ENCODE measurements at regions not wholly inside any gene's neighbourhood (a gene's known extent, or its start where the extent isn't known, plus 50 kb on each side); places are given as distances from the start of the nearest gene placed in this dataset.

DNA sequence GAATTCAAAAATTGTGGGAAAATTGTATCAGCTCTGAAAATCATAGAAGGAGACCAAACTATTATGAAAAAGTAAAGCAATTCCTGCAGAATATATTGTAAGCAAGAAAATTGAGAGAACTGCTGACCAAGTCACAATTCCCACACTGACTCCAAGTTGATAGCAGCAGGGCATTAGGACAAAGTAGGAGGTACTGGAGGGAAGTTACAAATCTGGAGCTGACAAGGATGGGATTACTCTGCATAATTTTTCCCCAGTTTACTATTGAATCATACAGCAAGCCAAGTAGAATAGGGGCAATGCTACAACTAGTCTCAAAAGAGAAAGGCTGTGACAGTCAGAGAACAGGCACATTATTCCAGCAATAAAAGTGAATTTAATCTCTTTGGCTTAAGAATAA lies 161.3 kb upstream of the USP25 start:
- Histone ChIP-seq H3K4me2 (ENCODE audit: low read depth, low read length, poor library complexity, severe bottlenecking) (no peak overlapping the region), H3K79me2 (ENCODE audit: insufficient read depth, low read length) (no peaks in the 10 kb centered on the region), H3K36me3 (ENCODE audit: insufficient read depth, low read length) (no peaks in the 10 kb centered on the region), H2AFZ (ENCODE audit: low read length) (no peak overlapping the region), H3K27me3 (ENCODE audit: insufficient read depth, low read length, poor library complexity, severe bottlenecking) (no peaks in the 10 kb centered on the region), H3K4me1 (ENCODE audit: insufficient read depth, low read length, poor library complexity, severe bottlenecking) (no peaks in the 10 kb centered on the region), H3K9me3 (ENCODE audit: insufficient read depth, low read depth, low read length) (no peaks in the 10 kb centered on the region), H3F3A (ENCODE audit: low read depth) (no peaks in the 10 kb centered on the region), H3K9ac (ENCODE audit: low read depth, low read length, poor library complexity, severe bottlenecking) (no peak overlapping the region), H4K20me1 (ENCODE audit: insufficient read depth, low read length, poor library complexity, severe bottlenecking) (no peaks in the 10 kb centered on the region), H3K9me2 (replicated peaks; ENCODE audit: low read depth, low read length) (no peaks in the 10 kb centered on the region), H3K4me3 (ENCODE audit: low read length, poor library complexity, severe bottlenecking) (no peak overlapping the region)
- TF ChIP-seq, protein P1, sequence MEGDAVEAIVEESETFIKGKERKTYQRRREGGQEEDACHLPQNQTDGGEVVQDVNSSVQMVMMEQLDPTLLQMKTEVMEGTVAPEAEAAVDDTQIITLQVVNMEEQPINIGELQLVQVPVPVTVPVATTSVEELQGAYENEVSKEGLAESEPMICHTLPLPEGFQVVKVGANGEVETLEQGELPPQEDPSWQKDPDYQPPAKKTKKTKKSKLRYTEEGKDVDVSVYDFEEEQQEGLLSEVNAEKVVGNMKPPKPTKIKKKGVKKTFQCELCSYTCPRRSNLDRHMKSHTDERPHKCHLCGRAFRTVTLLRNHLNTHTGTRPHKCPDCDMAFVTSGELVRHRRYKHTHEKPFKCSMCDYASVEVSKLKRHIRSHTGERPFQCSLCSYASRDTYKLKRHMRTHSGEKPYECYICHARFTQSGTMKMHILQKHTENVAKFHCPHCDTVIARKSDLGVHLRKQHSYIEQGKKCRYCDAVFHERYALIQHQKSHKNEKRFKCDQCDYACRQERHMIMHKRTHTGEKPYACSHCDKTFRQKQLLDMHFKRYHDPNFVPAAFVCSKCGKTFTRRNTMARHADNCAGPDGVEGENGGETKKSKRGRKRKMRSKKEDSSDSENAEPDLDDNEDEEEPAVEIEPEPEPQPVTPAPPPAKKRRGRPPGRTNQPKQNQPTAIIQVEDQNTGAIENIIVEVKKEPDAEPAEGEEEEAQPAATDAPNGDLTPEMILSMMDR (conservative IDR thresholded peaks at IDR 0.05; ENCODE audit: low read length) = no peak
- TF ChIP-seq EZH2phosphoT487 (IDR thresholded peaks at IDR 0.05; ENCODE audit: borderline replicate concordance) = no peak

DNA sequence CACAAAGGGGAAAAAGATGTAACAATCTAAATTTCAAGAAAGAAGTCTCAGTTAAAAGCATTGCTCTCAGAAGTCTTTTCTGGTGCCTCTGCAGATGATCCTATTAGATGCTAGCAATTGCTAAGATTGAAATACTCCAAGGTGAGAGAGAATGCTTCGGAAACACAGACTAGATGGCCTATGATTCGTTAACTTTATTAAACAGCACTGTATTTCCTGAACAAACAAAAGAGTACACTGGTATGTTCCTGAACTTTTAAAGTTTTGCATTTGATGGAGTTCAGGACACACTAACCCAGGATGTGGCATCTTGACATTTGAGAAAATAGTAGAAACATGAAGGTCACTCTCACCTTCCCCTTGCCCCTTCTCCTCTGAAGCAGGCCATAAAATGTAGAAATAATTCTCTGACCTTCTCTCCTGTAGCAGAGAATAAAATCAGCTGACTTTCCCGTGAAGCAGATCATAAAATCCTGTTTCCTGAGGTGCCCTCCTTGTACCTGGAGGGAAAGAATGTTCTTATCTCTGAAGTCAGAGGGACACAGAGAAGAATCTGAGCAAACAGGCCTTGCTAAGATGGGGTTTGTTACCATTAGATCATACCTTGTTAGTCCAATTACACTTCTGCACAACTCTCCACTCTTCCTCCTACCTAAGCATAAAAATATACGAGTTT lies 142.9 kb upstream of the USP25 start:
- TF ChIP-seq EZH2phosphoT487 (IDR thresholded peaks at IDR 0.05; ENCODE audit: borderline replicate concordance) = no peak
- TF ChIP-seq, protein P1 (conservative IDR thresholded peaks at IDR 0.05; ENCODE audit: low read length) = no peak
- Histone ChIP-seq H3K4me3 (ENCODE audit: low read length, poor library complexity, severe bottlenecking) (no peak overlapping the region), H3K9ac (ENCODE audit: low read depth, low read length, poor library complexity, severe bottlenecking) (no peak overlapping the region), H3K27me3 (ENCODE audit: insufficient read depth, low read length, poor library complexity, severe bottlenecking) (no peaks in the 10 kb centered on the region), H3K9me3 (ENCODE audit: insufficient read depth, low read depth, low read length) (no peaks in the 10 kb centered on the region), H2AFZ (ENCODE audit: low read length) (no peak overlapping the region), H3K36me3 (ENCODE audit: insufficient read depth, low read length) (no peaks in the 10 kb centered on the region), H3K4me1 (ENCODE audit: insufficient read depth, low read length, poor library complexity, severe bottlenecking) (no peaks in the 10 kb centered on the region), H3K4me2 (ENCODE audit: low read depth, low read length, poor library complexity, severe bottlenecking) (no peak overlapping the region), H3K79me2 (ENCODE audit: insufficient read depth, low read length) (no peaks in the 10 kb centered on the region), H3K9me2 (replicated peaks; ENCODE audit: low read depth, low read length) (no peaks in the 10 kb centered on the region), H3F3A (ENCODE audit: low read depth) (no peaks in the 10 kb centered on the region), H4K20me1 (ENCODE audit: insufficient read depth, low read length, poor library complexity, severe bottlenecking) (no peaks in the 10 kb centered on the region)

DNA sequence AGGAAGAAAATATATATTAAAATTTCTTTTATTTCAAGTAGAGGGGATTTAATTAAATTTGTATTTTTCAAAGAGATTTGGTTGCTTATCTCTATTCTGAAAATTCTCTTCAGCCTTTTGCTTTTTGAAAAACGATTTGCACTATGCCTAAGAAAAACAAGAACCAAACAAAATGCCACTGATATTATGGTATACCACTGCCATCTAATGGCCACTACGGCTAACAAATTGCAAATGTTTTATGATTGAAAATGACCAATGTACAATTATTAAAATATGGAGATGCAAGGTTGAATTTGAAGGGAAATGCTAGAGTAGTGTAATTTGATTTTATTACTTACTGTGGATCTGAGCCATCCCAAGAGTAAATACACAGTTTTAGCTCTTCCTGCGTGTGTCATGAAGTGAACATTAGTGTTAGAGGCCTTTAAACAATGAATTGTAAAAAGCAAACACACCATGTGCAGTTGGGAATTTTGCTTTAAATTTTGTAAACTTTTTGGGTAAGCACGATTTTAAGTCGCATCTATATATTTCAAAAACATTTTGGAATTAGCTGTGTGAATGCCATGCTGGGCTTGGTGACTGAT lies 137.4 kb upstream of the USP25 start:
- H3K4me2 ChIP-seq (ENCODE audit: low read depth, low read length, poor library complexity, severe bottlenecking) = no peak overlapping the region

More for the DNA sequence above, 137.4 kb upstream of the USP25 start:
- Histone ChIP-seq H2AFZ (ENCODE audit: low read length) (no peak overlapping the region), H3K9me2 (replicated peaks; ENCODE audit: low read depth, low read length) (no peaks in the 10 kb centered on the region), H3K4me1 (ENCODE audit: insufficient read depth, low read length, poor library complexity, severe bottlenecking) (no peaks in the 10 kb centered on the region), H3K4me3 (ENCODE audit: low read length, poor library complexity, severe bottlenecking) (no peak overlapping the region), H3K79me2 (ENCODE audit: insufficient read depth, low read length) (no peaks in the 10 kb centered on the region), H3K36me3 (ENCODE audit: insufficient read depth, low read length) (no peaks in the 10 kb centered on the region), H3K9ac (ENCODE audit: low read depth, low read length, poor library complexity, severe bottlenecking) (no peak overlapping the region), H3F3A (ENCODE audit: low read depth) (no peaks in the 10 kb centered on the region), H3K9me3 (ENCODE audit: insufficient read depth, low read depth, low read length) (no peaks in the 10 kb centered on the region), H4K20me1 (ENCODE audit: insufficient read depth, low read length, poor library complexity, severe bottlenecking) (no peaks in the 10 kb centered on the region), H3K27me3 (ENCODE audit: insufficient read depth, low read length, poor library complexity, severe bottlenecking) (no peaks in the 10 kb centered on the region)
- TF ChIP-seq, protein P1 (conservative IDR thresholded peaks at IDR 0.05; ENCODE audit: low read length) = peak; percentile 83
- no peak for TF ChIP-seq EZH2phosphoT487 (IDR thresholded peaks at IDR 0.05; ENCODE audit: borderline replicate concordance)
